GM18505 (cell line): ENCODE measurements at regions not wholly inside any gene's neighbourhood (a gene's known extent, or its start where the extent isn't known, plus 50 kb on each side); places are given as distances from the start of the nearest gene placed in this dataset.

ENCODE experiments used
- ATAC-seq: cut with Tn5 transposase; IDR thresholded peaks from one replicate; pipeline ENCODE4 v1.9.1; 2021; ENCODE audit not compliant: unreplicated experiment
- POLR2A ChIP-seq: IDR thresholded peaks from 4 replicates; pipeline ENCODE4 v1.6.1; 2011; ENCODE audit warnings: borderline replicate concordance; ENCODE audit not compliant: insufficient read depth, insufficient read length; ENCODE audit errors: extremely low read depth

DNA sequence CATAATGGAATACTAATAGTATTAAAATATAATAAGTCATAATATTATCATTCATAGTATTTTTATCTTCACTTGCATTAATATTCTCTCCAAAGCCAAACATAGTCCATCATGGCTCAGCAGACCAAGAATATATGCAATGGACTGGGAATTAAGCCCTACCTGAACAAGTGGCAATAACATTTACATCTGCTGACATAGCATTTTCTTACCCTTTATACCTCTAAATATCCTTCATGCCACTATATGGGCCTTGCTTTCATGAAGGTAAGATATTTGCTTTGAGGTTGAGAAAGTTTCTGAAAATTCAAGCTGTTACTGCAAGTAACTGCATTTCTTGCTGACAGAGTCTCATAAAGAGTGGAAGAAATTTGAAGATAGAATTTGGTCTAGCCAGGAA, 847.4 kb upstream of the GCFC2 start:
- no peak for TF ChIP-seq POLR2A
- no peak for ATAC-seq

DNA sequence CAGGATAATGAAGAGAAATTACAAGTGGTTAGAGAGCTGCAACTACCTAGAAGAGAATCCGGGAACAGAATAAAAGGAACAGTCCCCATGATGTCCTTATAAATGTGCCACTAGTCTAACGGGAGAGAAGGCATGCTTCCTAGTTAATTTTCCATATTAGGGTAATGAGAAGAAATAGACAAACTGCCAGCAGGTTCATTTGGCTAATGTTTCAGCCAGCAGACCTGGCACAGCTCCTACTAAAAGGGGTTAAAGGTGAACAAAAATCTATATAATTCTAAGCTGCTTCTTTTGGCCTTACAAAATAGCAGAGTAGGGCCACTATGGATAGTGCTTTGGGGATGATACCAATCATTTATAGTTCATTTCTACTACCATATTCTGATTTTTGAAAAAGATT, 845.3 kb upstream of the GCFC2 start:
- ATAC-seq, result no peak
- no peak for TF ChIP-seq POLR2A

DNA sequence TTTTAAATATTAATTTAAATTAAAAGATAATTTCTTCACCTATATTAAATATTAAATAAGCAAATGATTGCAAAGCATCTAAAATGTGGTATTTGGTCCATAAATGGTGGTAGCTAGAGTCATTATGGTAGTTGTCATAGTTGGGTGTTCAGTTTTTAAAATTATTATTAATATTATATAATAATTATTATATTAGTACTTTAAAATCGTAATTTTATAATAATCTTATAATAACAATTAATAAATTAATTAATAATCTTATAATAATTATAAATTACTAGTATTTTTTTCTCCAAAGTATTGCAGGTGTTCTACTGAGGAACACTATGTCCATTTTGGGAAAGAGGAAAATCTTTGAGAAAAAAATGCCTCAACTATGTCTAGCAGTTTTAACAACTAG, 835.5 kb upstream of the GCFC2 start:
- no peak for TF ChIP-seq POLR2A
- ATAC-seq, result no peak

DNA sequence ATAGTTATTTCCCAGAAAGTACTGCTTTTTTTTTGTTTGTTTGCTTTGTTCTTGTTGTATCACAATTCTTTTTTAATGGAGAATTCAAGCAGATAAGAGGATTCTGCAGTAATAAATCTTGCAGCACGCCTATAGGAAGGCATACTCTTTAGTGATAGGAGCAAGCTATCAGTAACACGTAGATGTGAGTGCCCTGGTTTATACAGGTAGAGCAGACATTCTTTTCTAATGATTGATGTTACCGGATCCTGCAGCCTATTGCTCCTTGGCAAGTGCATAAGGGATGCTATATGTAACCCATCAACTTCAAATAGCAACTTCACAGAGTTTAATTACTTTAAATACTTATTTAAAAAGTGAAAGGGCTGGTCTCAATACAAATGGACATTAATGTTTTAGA, 834.2 kb upstream of the GCFC2 start:
- ATAC-seq, result no peak
- no peak for TF ChIP-seq POLR2A

DNA sequence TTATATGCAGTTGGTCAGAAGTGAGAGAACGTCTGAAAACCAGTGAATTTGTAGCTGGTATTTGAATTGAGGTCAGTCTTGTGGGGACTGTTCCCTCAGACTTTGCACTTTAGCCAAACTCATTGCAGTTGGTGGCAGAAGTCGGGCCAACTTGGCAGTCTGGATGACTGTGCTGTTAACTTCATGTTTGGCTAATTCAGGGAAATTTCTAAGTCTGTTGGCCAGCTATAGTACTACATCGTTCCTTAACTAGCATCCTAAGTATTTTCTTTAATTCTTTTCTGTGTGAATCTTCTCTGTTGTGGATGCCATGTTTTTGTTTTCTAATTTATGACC, 806.8 kb upstream of the GCFC2 start:
- no peak for TF ChIP-seq POLR2A
- ATAC-seq, result no peak

DNA sequence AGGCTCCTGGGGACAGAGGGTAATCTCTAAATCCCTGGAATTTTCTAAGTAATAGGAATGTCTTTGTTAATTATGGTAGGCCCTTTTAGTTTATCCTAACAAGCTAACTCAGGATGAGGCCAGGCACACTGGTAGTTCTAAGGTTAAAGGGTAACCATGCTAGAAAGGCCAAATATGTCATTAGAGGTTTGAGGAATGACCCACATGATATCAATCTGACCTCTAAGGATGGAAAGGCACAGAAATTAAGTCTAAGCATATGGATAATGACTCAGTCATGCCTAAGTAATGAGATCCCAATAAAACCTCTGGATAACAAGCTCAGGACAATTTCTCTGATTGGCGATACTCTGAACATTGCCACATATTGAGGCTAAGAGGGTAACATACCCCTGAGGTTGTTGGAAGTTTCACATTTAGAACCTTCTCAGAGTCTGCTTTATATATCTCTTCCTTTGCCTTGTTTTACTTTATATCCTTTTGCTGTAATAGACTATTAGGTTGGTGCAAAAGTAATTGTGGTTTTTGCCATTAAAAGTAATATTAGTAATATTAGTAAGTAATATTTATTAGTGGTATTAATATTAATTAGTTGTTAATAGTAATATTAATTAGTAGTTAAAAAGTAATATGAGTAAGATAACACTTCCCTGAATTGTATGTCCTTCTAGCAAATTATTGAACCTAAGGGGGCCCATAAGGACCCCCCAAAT, 806.3 kb upstream of the GCFC2 start:
- no peak for TF ChIP-seq POLR2A
- ATAC-seq, result no peak

DNA sequence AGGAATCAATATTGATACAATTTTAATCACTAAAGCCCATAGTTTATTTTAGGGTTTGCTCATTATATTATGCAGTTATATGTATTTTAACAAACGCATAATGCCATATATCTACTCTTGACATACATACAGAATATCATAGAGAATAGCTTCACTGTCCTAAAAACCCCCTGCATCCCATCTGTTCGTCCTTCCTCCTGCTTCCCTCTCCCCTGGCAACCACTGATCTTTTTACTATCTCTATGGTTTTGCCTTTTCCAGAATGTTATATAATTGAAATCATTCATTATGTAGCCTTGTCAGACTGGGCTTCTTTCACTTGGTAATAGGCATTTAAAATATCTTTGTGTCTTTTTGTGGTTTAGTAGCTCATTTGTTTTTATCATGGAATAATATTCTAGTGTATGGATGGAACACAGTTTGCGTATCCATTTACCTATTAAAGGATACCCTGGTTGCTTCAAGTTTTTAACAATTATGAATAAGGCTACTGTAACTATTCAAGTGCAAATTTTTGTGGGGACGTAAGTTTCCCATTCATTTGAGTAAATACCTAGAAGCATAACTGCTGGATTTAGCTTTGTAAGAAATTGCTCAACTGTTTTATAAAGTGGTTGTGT, 801.6 kb upstream of the GCFC2 start:
- TF ChIP-seq POLR2A, result no peak
- ATAC-seq, result no peak

DNA sequence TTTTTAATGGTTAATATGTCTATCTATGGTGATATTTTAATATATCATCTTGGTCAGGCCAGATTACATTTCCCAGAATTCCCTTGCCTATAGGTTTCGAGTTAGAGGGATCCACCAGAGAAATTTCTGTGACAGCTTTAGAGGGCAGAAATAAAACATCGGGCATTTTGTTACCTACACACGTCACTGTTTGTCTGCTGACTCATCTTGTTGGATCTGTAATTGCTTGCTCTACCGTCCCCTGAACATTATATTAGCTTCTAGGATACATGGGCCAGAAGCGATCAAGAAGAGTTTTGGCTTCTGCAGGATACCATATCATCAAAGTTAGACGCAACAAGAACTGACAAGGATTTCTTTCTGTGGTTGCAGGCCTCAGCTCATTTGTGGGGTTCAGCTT, 795.8 kb upstream of the GCFC2 start:
- TF ChIP-seq POLR2A, result no peak
- no peak for ATAC-seq

DNA sequence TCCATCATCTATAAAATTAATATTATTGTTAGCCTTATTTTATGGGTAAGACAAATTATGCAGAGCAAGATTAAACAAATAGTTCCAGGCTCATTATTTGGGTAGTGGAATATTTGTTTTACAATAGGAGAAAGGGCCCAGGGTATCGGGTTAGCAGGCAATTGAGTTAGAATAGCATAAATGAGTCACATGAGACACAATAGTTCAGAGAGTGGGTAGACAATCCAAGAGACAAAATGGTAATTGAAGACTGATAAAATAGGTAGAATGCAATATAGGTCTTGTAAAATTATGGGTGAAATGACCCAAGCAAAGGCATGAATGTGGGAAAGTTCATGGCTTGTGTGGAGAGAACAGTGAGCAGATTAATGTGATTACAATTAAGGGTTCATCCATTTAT, 790.9 kb upstream of the GCFC2 start:
- TF ChIP-seq POLR2A, result no peak
- ATAC-seq, result no peak

DNA sequence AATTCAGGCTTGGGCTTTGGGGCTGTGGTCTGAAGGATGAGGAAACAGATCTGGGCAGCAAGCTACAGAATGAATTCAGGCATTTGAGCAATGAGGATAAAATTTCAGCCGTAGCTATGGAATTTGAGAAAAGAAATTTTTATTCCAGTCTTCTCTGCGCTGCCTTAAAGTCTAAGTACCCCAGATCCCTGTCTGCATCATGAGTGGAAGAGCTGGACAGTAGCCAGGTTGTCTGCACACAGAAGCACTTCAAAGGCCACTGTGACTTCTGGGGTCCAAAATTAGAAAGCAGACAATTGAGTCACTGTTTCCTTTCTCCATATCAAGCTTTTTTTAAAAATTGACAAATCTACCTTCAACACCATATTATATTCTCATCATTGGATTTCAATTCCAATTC, 787.6 kb upstream of the GCFC2 start:
- no peak for TF ChIP-seq POLR2A
- no peak for ATAC-seq

DNA sequence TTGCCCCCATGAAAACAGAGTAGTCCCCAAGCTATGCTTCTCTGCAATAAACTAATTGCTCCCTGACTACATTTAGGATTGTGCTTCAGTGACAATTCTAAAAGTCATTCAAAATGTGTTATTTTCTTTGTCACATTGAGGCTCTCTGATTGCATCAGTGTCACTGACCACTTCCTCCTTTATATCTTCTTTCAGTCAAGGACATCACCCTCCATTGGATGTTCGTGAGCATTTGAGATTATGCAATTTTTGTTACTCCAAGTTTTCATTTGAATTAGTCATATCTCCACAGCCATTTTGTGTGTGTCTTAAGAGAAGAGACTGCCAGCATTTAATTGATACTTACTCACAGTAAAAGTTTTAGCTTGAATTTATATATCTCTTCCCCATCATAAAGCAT, 780.8 kb upstream of the GCFC2 start:
- ATAC-seq, result no peak
- TF ChIP-seq POLR2A, result no peak

DNA sequence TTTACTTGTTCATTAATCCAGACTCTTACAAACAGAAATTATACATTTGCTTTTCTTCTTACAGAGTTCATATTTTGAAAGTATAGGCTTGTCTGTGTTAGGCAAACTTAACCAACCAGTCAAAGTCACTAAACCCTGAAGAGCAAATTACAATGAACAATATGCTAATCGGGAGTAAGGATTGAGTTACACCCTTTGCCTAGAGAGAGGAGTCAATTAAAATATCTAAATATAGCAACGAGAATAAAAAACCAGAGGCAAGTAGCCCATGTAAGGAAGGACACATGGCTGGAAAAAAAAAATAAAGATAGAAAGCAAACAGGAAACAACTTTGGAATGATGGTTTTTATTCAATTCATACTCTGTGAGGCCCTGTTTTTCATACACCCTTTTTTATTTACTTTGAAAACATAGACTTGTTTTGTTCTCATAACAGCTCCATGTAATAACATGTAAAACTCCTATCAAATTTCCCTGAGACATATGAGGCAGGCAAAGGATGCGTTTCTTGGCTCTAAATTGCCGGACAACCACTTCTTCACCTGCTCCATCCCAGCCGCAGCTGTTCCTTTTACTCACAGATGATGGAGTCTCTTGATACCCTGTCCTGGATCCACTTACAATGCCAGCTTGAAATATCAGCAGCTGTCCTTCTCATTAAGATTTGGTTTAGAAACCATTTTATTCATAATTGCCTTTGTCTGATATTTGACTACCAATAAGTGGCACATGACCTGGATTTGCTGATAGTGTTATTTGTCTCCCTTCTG, 767.7 kb upstream of the GCFC2 start:
- no peak for ATAC-seq
- TF ChIP-seq POLR2A, result no peak

DNA sequence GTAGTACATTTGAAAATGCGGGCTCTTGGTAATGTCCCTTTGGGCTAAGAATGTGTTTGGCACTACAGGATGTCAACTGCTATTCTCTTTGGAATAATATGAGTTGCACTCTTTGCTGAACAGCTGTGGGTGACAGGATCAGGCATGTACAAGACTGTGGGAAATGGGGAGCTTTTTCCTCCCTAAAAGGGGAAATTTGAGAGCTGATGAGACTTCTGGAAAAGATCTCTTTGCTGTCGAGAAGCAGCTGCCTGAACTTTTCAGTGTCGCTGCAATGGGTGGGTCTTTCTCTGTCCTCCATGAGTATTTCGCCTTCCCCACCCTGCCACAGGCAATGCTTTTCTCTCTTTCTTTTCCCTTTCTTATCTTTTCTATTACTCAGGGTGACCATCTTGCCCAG, 762.2 kb upstream of the GCFC2 start:
- TF ChIP-seq POLR2A, result no peak
- no peak for ATAC-seq

DNA sequence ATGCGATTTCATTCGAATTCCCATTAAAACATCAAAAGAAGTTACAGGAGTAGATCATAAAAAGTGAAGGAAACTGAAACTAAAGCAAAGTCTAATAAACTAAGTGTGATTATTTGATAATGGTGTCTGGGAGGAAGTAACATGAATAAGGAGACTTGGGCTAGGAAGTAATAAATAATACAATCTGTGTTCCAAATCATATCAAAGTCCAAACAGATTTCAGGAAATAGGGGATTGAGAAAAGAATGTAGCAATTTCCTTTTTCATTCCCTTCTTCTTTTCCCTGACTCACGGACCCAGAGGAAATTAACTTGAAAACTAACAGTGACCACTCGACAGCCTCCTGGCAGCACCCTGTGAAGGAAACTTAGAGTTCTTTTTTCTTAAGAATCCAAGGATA, 758.4 kb upstream of the GCFC2 start:
- no peak for ATAC-seq
- TF ChIP-seq POLR2A, result no peak

DNA sequence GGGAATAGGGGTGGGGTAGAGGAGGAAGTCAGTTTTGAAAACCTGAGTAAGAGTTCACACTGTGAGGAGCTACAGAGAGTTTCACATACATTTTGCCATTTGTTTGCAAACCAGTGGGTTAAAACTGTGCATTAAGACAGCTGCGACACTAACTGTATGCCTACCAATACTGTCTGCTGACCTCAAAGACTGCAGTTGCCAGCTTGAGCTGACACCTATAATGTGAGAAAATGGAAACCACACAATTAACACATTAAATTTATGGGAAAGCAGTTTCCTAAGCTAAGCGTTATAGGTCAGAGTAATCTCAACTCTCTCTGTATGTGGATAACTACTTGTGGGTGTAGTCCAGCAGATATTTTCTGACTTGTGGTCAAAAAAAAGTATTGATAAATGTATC, 756.6 kb upstream of the GCFC2 start:
- no peak for TF ChIP-seq POLR2A
- ATAC-seq, result no peak

DNA sequence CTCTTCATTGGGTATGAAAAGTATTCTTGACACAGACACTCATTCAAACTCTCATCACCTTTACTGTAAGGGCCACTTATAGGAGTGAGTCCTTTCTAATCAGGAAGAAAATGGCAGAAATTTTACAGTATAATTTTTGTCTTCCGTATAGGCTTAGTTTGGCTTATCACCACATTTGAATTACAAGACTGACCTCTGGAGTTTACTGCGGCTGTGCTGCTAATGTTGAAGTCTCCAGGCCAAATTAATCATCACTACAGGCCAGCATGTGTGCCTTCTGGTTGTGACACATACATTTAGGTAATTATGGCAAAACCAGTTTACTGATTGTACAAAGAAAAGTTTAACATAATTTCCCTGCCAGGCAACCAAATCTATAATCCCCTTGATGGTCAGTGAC, 753.6 kb upstream of the GCFC2 start:
- ATAC-seq, result no peak
- TF ChIP-seq POLR2A, result no peak
